T-helper 1 cell treated with Interleukin-12 subunit alpha and Interleukin-12 subunit beta and Interleukin-4 antibody, amounts not matched to agents 30 ng/mL and 1 ng/mL, for 36 hours (primary cell): ENCODE measurements at regions not wholly inside any gene's neighbourhood (a gene's known extent, or its start where the extent isn't known, plus 50 kb on each side); places are given as distances from the start of the nearest gene placed in this dataset.

Experiments used
- intact Hi-C: fragments of 100-400 bp; cut with micrococcal nuclease; formaldehyde crosslinking; loops from one replicate; pipeline ENCODE4 v1.15.1; 2024

GRCh38 chr6:43985329-43985728 is 141.9 kb downstream of the MRPL14 start:
- intact Hi-C loops: no loop called here

DNA sequence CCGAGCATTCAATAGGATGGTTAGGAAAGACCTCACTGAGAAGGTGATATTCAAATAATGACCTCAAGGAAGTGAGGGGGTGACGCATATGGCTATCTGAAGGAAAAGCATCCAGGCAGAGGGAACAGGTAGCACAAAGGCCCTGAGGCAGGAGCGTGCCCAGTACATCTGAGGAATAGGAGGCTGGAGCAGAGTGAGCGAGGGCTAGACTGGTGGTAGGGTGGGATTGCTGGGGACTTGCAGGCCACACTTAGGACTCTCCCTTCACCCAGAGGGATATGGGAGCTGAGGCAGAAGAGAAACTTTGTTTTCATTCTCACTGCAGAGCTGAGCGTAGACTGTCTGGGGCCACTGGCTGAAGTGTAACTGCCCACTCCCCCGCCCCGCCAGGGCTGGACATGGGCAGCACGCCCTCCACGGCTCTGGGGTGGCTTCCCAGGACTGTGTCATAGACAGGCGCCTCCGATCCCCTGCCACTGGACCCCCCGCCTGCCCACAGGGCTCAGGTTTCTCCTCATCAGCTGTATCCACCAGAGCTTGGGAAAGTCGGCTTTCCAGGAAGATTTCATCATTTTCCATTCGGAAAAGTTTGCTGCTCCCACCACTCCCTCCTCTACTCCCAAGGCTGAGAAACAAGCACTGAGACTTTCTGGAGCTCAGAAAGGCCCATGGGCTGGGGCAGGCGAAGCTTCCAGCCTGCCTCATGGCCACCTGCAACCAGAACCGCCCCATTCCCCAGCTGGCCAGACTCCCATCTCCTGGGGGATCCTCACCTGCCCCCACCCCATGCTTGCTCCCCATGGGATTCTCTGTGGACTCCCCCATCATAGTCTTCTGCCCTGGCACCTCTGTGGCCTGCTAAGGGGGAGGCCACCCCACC is 142.6 kb downstream of the MRPL14 start:
- intact Hi-C loops: no loop called here

GRCh38 chr6:43983632-43984031 is 143.6 kb downstream of the MRPL14 start:
- intact Hi-C loops: no loop called here

- intact Hi-C loops: no loop called here
Observed at GRCh38 chr6:43983191-43983590, 144.1 kb downstream of the MRPL14 start.

DNA sequence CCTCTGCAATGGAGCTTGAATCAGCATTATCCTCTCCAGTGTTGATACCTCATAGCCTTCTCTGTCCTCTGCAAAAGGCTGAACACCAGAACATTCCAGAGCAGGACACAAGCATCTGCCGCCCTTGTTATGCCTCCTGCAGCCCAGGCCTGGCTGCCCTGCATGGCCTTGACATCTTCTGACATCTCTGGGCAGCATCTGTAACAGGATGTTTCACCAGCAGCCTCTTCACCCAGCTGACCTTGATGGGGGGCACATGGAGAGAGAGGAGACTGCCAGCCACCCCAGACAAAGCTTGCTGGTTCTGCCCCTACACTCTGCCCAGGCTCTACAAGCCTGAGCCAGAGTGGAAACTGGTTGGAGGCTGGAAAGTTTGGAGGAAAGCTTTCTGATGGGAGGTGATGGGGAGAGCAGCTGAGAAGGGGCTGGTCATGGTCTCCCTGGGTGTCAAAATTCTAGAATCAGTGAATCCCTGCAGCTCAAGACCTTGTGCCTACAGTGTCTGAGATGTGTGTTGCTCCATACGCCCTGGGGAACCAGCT is 145.1 kb downstream of the MRPL14 start:
- intact Hi-C loops: no loop called here

DNA sequence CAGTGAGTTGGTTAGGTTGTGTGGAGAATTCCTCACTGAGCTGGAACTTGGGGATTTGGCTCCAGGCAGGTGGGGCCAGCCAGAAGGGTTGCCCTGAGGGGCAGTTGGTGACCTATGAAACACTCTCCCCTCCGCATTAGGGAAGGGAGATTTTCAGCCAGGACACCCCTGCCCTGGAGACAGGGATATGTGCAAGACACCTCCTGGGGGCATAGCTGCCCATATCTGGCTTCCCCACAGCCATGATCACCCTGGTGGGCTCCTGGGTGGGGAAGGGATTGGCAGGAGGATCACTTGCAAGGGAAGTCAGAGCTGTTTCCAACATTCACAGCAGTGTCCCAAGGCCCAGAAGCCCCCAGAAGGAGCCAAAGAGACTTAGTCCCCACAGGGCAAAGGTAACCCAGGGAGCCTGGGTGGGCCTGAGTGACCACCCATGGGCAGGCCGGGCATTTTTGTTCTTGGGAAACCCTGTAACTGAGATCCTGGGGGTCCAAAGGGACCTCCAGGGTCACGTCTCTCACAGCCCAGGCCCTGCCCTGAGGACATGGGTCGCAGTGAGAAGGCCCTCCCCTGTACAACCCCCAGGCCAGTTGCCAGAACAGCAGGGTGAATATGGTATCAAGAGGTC is 145.8 kb downstream of the MRPL14 start:
- intact Hi-C loops: no loop called here

DNA sequence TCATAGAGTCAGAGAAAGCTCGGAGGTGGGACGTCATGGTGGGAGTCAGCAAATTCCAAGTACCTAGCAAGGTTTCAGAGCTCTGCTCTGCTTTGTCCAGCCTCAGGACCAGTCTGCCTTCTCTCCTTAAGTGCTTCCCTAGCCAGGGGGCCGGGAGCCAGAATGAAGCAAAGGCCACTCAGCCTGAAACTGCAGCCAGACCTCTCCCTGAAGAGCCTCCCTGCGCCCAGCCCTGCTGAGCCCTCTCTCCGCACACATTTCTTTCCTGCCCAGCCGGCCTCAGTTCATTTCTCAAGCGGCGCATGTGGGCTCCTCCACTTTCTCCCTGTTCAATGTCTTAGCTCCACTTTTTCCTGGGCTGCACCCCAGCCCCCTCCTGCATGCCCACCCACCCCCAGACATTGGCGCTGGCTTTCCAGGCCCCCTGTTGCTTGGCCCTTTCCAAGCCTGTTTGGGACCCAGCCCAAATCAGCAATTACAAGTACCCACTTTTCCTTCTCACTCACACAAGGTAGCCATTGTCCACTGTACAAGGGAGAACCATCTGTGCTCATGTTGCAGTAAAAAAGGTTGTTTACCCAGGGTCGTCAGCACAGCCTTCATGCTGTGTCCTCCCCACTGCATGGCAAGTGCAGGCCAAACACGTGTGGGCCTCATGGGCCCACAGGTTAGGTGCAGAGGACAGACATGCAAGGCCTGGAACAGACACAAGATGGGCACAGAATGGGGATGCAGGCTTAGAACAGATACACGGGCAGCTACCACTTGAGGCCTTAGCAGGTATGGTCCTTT is 147.1 kb downstream of the MRPL14 start:
- intact Hi-C loops: no loop called here

- intact Hi-C loops: no loop called here
Observed at GRCh38 chr6:43979525-43979924, 147.7 kb downstream of the MRPL14 start.

DNA sequence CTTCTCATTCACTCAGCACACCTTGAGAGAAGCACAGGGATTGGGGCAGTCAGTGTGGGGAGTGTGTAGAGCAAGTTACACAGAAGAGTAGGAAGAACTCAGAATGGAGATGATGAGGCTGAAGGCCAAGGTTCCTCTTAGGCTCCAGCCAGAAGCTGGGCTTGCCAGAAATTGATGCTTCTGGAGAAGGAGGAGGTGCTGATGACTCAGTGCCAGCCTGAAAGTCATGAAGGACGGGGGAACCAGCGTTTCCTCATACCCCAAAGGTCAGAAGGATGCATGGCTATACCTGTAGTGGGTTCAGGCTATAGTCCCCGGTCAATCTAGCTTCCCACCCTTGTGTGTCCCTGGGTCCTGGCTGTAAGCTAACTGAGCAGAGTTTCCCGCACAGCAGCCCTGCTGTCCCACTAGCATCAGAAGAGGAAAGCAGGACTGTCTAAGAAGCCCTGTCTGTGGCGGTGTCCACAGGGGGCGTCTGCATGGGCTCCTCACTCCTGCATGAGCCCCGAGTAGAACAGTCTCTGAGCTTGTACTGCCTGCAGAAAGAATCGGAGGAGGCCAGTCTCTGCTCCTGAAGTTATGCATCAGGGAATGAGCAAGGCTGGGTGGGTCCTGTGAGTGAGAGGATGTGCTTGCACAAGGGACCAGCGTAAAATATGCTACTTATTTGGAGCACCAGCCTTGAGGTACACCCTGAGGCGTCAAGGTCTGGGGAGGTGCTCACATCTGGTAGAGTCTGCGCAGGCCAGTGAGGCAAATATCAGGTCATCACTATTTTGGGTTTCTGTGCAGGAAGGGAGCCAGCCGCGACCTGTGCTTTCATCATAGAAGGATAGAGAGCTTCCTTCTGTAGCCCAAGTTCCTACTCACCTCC is 148.5 kb downstream of the MRPL14 start:
- intact Hi-C loops: no loop called here

GRCh38 chr6:43977404-43978111 is 149.7 kb downstream of the MRPL14 start:
- intact Hi-C loops: no loop called here

- intact Hi-C loops: no loop called here
Observed at GRCh38 chr6:43976706-43977403, 150.4 kb downstream of the MRPL14 start.

DNA sequence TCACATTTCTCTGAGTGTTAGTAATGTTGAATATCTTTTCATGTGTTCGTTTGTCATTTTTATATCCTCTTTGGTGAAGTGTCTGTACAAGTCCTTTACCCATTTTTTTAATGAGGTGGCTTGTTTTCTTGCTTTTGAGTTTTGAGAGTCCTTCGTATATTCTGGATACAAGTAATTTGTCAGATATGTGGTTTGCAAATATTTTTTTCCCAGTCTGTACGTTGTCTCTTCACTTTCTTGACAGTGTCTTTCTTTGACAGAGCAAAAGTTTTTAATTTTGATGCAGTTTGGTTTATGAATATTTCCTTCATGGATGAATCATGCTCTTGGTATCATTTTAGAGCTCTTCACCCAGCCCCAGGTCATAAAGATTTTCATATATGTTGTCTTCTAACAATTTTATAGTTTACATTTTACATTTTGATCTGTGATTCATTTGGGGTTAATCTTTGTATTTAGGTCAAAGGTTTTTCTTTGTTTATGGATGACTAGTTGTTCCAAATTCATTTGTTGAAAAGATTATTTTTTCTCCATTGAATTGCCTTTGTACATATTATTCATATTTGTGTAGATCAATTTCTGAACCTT is 152.5 kb downstream of the MRPL14 start:
- intact Hi-C loops: no loop called here

DNA sequence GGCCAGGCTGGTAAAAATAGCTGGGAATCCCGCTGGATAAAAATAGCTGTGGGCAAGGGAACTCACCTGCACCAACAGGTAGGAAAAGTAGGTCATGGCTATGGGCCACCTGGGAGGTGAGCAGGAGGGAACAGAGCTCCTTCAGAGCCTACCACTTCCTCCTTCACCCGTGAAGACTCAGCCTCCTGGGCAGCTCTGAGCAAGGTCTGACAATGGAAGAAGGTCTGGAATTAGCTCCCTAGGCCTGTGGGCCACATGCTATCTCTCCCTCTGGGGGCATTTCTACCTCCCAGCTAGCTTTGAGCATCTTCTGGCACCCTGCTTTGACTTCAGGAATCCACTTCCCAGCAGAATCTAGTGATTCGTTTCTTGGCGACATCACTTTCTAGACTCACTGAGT is 153.9 kb downstream of the MRPL14 start:
- intact Hi-C loops: no loop called here

DNA sequence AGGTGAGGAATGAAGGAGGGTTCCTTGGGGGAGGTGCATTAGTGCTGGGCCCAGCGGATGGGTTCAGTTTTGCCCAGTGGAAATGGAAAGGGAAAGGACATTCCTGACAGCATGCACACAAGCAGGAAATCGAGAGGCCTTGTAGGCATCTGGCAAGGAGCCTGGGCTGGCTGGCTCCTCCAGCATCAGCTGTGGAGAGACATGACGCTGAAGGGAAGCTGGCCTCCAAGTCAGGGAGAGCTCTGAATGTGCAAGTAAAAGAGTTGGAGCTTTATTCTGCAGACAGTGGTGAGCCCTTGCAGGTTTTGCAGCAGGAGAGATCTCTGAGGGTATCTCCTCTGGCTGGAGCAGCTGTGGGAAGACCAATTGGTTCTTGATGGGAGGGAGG is 154.3 kb downstream of the MRPL14 start:
- intact Hi-C loops: no loop called here

GRCh38 chr6:43972179-43972912 is 154.9 kb downstream of the MRPL14 start:
- intact Hi-C loops: no loop called here

DNA sequence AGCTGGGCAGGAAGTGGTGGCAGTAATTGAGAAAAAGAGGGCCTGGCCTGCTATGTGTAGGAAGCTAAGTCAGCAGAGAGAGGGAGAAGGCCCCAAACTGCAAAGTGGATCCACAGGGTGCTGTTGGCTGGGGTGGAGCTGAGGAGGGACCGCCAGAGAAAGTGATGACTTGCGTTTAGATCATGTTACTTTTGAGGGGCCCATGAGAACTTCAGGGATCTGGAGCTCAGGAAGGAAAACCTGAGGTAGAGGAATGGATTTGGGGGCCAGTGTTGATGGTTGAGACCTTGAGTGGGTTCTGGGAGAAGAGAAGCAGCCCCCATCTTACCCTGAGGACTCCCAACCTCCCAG is 155.5 kb downstream of the MRPL14 start:
- intact Hi-C loops: no loop called here

DNA sequence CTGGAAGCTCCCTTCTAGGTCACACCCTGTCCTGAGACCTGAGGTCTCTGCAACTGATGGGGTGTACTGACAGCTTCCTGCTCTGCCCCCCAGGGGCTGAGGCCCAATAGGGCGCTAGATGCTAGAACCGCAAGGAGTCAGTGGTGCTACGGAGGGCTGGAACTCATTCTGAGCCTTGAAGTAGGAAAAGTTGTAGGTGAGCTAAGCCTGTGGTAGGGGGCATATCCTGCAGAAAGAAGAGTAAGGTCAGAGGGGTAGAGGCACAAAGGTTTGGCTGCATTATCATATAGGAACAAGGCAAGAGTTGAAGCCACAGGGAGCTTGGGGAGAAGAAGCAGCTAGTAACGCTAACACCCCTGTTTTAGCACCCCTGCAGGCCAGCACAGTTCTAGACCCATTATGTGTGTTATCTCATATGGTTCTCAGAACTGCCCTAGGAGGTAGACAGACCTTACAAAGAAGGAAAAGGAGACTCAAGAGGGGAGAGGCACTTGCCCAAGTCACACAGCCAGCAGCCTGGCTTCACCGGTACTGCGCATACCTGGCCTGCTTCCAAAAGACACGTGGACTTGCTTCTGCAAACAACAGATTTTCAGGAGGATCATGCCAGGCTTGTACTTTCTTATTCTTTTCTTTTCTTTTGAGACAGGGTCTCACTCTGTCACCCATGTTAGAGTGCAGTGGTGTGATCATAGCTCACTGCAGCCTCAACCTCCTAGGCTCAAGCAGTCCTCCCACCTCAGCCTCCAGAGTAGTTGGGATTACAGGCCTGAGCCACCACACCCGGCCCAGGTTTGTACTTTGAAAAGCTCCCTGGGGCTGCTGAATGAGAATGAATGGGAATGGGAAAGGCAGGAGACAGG is 156.1 kb downstream of the MRPL14 start:
- intact Hi-C loops: no loop called here
